ENCODE measurements at regions not wholly inside any gene's neighbourhood (a gene's known extent, or its start where the extent isn't known, plus 50 kb on each side); places are given as distances from the start of the nearest gene placed in this dataset.

- TF ChIP-seq, protein P1, sequence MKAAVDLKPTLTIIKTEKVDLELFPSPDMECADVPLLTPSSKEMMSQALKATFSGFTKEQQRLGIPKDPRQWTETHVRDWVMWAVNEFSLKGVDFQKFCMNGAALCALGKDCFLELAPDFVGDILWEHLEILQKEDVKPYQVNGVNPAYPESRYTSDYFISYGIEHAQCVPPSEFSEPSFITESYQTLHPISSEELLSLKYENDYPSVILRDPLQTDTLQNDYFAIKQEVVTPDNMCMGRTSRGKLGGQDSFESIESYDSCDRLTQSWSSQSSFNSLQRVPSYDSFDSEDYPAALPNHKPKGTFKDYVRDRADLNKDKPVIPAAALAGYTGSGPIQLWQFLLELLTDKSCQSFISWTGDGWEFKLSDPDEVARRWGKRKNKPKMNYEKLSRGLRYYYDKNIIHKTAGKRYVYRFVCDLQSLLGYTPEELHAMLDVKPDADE (conservative IDR thresholded peaks at IDR 0.05; ENCODE audit: control insufficient read depth, low read depth, low read length): no peak
- TF ChIP-seq SIN3B (IDR thresholded peaks at IDR 0.05; ENCODE audit: low read depth): no peak
- TF ChIP-seq SLC30A9 (CRISPR knock-in tag; IDR thresholded peaks at IDR 0.05): no peak
Measured at GRCh38 chr4:13087041-13087440, 397.1 kb downstream of the RAB28 start (continued).

GRCh38 chr4:13084210-13084609, 399.9 kb downstream of the RAB28 start:
- in situ Hi-C loops (cut with MboI) (no loop called here), intact Hi-C loops (cut with micrococcal nuclease) (no loop called here)
- Histone ChIP-seq H3K4me2 (ENCODE audit: insufficient read depth, low read length) (no peak overlapping the region), H3K9ac (ENCODE audit: insufficient read depth in 1 of 2, low read depth in 2 of 2, low read length in 2 of 2) (no peak overlapping the region), H3K36me3 (ENCODE audit: control insufficient read depth, insufficient read depth, low read length) (no peaks in the 10 kb centered on the region), H3K9me1 (ENCODE audit: control insufficient read depth, insufficient read depth, low read length) (no peaks in the 10 kb centered on the region), H3K9me3 (replicated peaks; ENCODE audit: control insufficient read depth, insufficient read depth, low read depth, low read length) (no peaks in the 10 kb centered on the region; the same call in 1 of the 2 replicates), H3K4me1 (replicated peaks in 1 of 2; ENCODE audit: control insufficient read depth in 2 of 2, insufficient read depth in 2 of 2, low read length in 2 of 2) (no peaks in the 10 kb centered on the region), H3K4me3 (no peak overlapping the region), H4K20me1 (replicated peaks; ENCODE audit: control insufficient read depth, insufficient read depth, low read length) (no peaks in the 10 kb centered on the region), H3K27ac (ENCODE audit: extremely low read depth, low read depth, low read length) (no peak overlapping the region), H3K27me3 (ENCODE audit: control insufficient read depth in 2 of 2, insufficient read depth in 2 of 2, low read length in 2 of 2) (no peaks in the 10 kb centered on the region), H2AFZ (ENCODE audit: low read depth, low read length) (no peak overlapping the region), H3K79me2 (ENCODE audit: control insufficient read depth, insufficient read depth, low read length) (no peaks in the 10 kb centered on the region)
- DNase-seq (ENCODE audit: extremely low read depth in 1 of 4, low spot score in 3 of 4) (no peak), FAIRE-seq (no peak), ATAC-seq (no peak)
- ChIA-PET CTCF (ENCODE audit: low intra/inter-chr PET ratio) (no interaction called here), POLR2A (interaction anchor here (0.7 kb wide), 1 partner anchor 43 kb away, joined by 3 read pairs; no protein-coding TSS in a partner anchor)
- WGBS (ENCODE audit: insufficient coverage, low coverage, missing lambda C conversion rate): 9% methylated on average over 2 of the region's 2 CpGs
- no TSS peak for BruUV-seq (replicated peaks)
- TF ChIP-seq MAFG (tag; conservative IDR thresholded peaks at IDR 0.05) (no peak), SMAD2 (IDR thresholded peaks at IDR 0.05; ENCODE audit: low read depth, low read length) (no peak), NBN (IDR thresholded peaks at IDR 0.05; ENCODE audit: low read depth) (no peak), ZFX (CRISPR knock-in tag; IDR thresholded peaks at IDR 0.05) (no peak), VEZF1 (CRISPR knock-in tag; IDR thresholded peaks at IDR 0.05) (no peak), FOXA3 (CRISPR knock-in tag; conservative IDR thresholded peaks at IDR 0.05 in 1 of 2, IDR thresholded peaks at IDR 0.05 in 1 of 2) (no peak), NRF1 (conservative IDR thresholded peaks at IDR 0.05 in 1 of 2, IDR thresholded peaks at IDR 0.05 in 1 of 2) (no peak), ZNF140 (CRISPR knock-in tag; IDR thresholded peaks at IDR 0.05) (no peak), BACH1 (tag; IDR thresholded peaks at IDR 0.05) (no peak), ZBTB17 (CRISPR knock-in tag; IDR thresholded peaks at IDR 0.05) (no peak), NCOA4 (IDR thresholded peaks at IDR 0.05; ENCODE audit: partially characterized antibody) (no peak), LCOR (CRISPR knock-in tag; IDR thresholded peaks at IDR 0.05) (no peak), TAF9B (IDR thresholded peaks at IDR 0.05; ENCODE audit: partially characterized antibody) (no peak), POLR2AphosphoS2 (IDR thresholded peaks at IDR 0.05; ENCODE audit: low read length) (no peak)
- TF ChIP-seq, protein P2, sequence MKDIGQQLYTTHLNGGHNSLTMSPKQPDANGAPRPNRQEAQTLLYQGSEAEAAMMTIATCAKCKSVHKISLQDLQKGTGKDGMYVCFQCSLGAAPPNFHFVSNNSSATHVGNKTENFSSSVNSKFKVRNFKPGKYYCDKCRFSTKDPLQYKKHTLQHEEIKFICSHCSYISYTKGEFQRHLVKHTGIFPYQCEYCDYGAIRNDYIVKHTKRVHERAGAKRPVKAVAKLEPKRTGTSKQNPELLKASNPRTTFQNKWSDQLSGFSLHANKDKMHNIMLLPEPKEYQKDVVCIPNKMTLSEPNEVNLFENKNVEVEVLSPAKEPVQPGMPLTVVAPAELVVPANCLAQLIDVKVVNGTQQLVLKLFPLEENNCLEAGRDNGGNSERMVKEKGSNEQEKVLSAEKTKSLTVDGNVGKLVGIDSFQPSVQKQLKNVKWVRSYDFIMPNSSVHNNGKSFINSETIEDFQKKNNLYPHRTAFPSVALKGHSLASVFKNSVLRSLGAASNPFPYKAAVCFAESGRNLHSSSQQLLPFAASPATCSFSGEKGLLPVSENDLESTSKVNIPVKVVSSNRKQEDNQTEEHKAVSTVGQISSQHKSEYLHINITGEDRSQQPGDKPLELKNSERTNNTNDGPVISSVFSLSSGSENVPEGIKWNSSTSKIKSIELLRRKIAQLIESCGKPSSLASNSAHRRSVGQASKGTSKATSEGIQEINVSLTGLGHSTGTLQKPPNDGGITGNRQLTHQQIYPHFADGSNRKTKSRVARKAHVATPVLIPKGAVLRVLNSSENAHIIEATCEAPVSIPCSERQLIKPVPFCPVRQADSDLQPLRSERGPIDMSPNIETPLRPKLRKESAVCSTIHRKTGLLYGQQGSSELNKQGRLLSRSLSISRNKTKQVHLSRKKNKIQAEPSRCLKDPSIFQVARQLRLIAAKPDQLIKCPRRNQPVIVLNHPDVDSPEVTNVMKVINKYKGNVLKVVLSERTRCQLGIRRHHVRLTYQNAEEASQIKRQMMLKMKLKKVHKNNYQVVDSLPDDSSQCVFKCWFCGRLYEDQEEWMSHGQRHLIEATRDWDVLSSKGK (CRISPR knock-in tag; IDR thresholded peaks at IDR 0.05): no peak

Data from K562 (cell line).